SK-N-SH treated with all-trans-retinoic acid at 6 μM for 48 hours (cell line): ENCODE measurements at regions not wholly inside any gene's neighbourhood (a gene's known extent, or its start where the extent isn't known, plus 50 kb on each side); places are given as distances from the start of the nearest gene placed in this dataset.

ENCODE experiments used
- ATAC-seq: fragments of 200-7000 bp; cut with Tn5 transposase; 3 replicates; pipeline ENCODE4 v1.9.1; 2020; ENCODE audit warnings: mild to moderate bottlenecking, moderate library complexity
- ARNTL ChIP-seq: fragments of 450-650 bp; formaldehyde crosslinking; IDR thresholded peaks from 2 replicates; pipeline ENCODE4 v1.5.0; 2020; ENCODE audit warnings: low read depth, mild to moderate bottlenecking, moderate library complexity, borderline replicate concordance
- BACH2 ChIP-seq: fragments of 250-450 bp; sonication (Bioruptor Pico); IDR thresholded peaks from 2 replicates; pipeline ENCODE4 v1.9.0; 2021; ENCODE audit warnings: mild to moderate bottlenecking, borderline replicate concordance
- CREB5 ChIP-seq: fragments of 250-450 bp; sonication (Bioruptor Pico); IDR thresholded peaks from 2 replicates; pipeline ENCODE4 v1.5.1; 2020; ENCODE audit warnings: low read depth, mild to moderate bottlenecking, moderate library complexity
- CSDC2 ChIP-seq: fragments of 250-450 bp; sonication (Bioruptor Pico); IDR thresholded peaks from 2 replicates; pipeline ENCODE4 v1.5.0; 2020; ENCODE audit warnings: mild to moderate bottlenecking, moderate library complexity
- CSRNP3 ChIP-seq: fragments of 250-450 bp; sonication (Bioruptor Pico); IDR thresholded peaks from 2 replicates; pipeline ENCODE4 v1.5.1; 2021; ENCODE audit warnings: mild to moderate bottlenecking, moderate library complexity
- ESRRG ChIP-seq: fragments of 250-450 bp; sonication (Bioruptor Pico); IDR thresholded peaks from 2 replicates; pipeline ENCODE4 v1.6.1; 2021; ENCODE audit warnings: mild to moderate bottlenecking
- GLIS3 ChIP-seq: fragments of 250-450 bp; sonication (Bioruptor Pico); IDR thresholded peaks from 2 replicates; pipeline ENCODE4 v1.5.0; 2020; ENCODE audit warnings: mild to moderate bottlenecking, moderate library complexity
- ISL1 ChIP-seq: fragments of 250-450 bp; sonication (Bioruptor Pico); IDR thresholded peaks from 2 replicates; pipeline ENCODE4 v2.1.2; 2022; ENCODE audit warnings: mild to moderate bottlenecking, moderate library complexity
- OSR1 ChIP-seq: fragments of 250-450 bp; sonication (Bioruptor Pico); IDR thresholded peaks from 2 replicates; pipeline ENCODE4 v1.8.0; 2022; ENCODE audit warnings: moderate library complexity, mild to moderate bottlenecking, inconsistent platforms
- PATZ1 ChIP-seq: fragments of 250-450 bp; sonication (Bioruptor Pico); IDR thresholded peaks from 2 replicates; pipeline ENCODE4 v1.8.0; 2020; ENCODE audit warnings: mild to moderate bottlenecking, moderate library complexity, borderline replicate concordance
- POU6F1 ChIP-seq: fragments of 250-450 bp; sonication (Bioruptor Pico); IDR thresholded peaks from 2 replicates; pipeline ENCODE4 v1.8.0; 2021; ENCODE audit warnings: low read depth, mild to moderate bottlenecking, moderate library complexity, borderline replicate concordance
- PPARA ChIP-seq: fragments of 250-450 bp; sonication (Bioruptor Pico); IDR thresholded peaks from 2 replicates; pipeline ENCODE4 v1.5.0; 2020; ENCODE audit warnings: mild to moderate bottlenecking, borderline replicate concordance
- RARB ChIP-seq: fragments of 250-450 bp; sonication (Bioruptor Pico); IDR thresholded peaks from 2 replicates; pipeline ENCODE4 v1.8.0; 2021; ENCODE audit warnings: mild to moderate bottlenecking, moderate library complexity
- SNAI2 ChIP-seq: fragments of 250-450 bp; sonication (Bioruptor Pico); IDR thresholded peaks from 2 replicates; pipeline ENCODE4 v1.5.0; 2020; ENCODE audit warnings: mild to moderate bottlenecking, moderate library complexity
- TSHZ2 ChIP-seq: fragments of 250-450 bp; sonication (Bioruptor Pico); IDR thresholded peaks from 2 replicates; pipeline ENCODE4 v1.5.0; 2020; ENCODE audit warnings: mild to moderate bottlenecking, moderate library complexity
- ZC3H10 ChIP-seq: fragments of 250-450 bp; sonication (Bioruptor Pico); IDR thresholded peaks from 2 replicates; pipeline ENCODE4 v1.5.1; 2021; ENCODE audit warnings: mild to moderate bottlenecking, moderate library complexity
- ZFP3 ChIP-seq: fragments of 250-450 bp; sonication (Bioruptor Pico); IDR thresholded peaks from 2 replicates; pipeline ENCODE4 v1.5.0; 2020; ENCODE audit warnings: mild to moderate bottlenecking, moderate library complexity
- ZFP30 ChIP-seq: fragments of 450-650 bp; formaldehyde crosslinking; IDR thresholded peaks from 2 replicates; pipeline ENCODE4 v1.5.0; 2022; ENCODE audit warnings: mild to moderate bottlenecking, moderate library complexity
- ZNF565 ChIP-seq: fragments of 450-650 bp; formaldehyde crosslinking; conservative IDR thresholded peaks from 2 replicates; pipeline ENCODE4 v1.5.0; 2020; ENCODE audit warnings: low read depth, mild to moderate bottlenecking, moderate library complexity
- ZNF70 ChIP-seq: fragments of 450-650 bp; formaldehyde crosslinking; IDR thresholded peaks from 2 replicates; pipeline ENCODE4 v1.5.0; 2020; ENCODE audit warnings: mild to moderate bottlenecking, moderate library complexity
- ZNF8 ChIP-seq: fragments of 450-650 bp; formaldehyde crosslinking; IDR thresholded peaks from 2 replicates; pipeline ENCODE4 v1.5.0; 2020; ENCODE audit warnings: mild to moderate bottlenecking, moderate library complexity

- ATAC-seq = no peak
- no peak for TF ChIP-seq ARNTL
- TF ChIP-seq ZC3H10 (CRISPR knock-in tag) = no peak
Observed at GRCh38 chrX:17206584-17206983, 168.4 kb upstream of the NHS start.

- TF ChIP-seq ZC3H10 (CRISPR knock-in tag) = no peak
- no peak for TF ChIP-seq CSRNP3 (CRISPR knock-in tag)
- TF ChIP-seq ZFP3 (CRISPR knock-in tag) = no peak
- no peak for TF ChIP-seq GLIS3 (CRISPR knock-in tag)
- TF ChIP-seq PPARA = no peak
- no peak for TF ChIP-seq POU6F1
- TF ChIP-seq BACH2 (CRISPR knock-in tag) = no peak
- TF ChIP-seq TSHZ2 (CRISPR knock-in tag) = no peak
- ATAC-seq = no peak
Observed at GRCh38 chrX:17214962-17215361, 160.0 kb upstream of the NHS start.

- no peak for TF ChIP-seq ZFP3 (CRISPR knock-in tag)
- TF ChIP-seq CSDC2 (CRISPR knock-in tag) = no peak
- no peak for TF ChIP-seq CSRNP3 (CRISPR knock-in tag)
- TF ChIP-seq ZFP30 = no peak
- ATAC-seq = no peak
Observed at GRCh38 chrX:17226736-17227135, 148.3 kb upstream of the NHS start.

- TF ChIP-seq ISL1 (CRISPR knock-in tag) (no peak), CSDC2 (CRISPR knock-in tag) (no peak), PPARA (no peak), ESRRG (CRISPR knock-in tag) (no peak), RARB (CRISPR knock-in tag) (no peak), ZNF8 (CRISPR knock-in tag) (no peak), ZNF70 (no peak), BACH2 (CRISPR knock-in tag) (no peak), OSR1 (CRISPR knock-in tag) (no peak), ZFP30 (no peak), ZC3H10 (CRISPR knock-in tag) (no peak), ZFP3 (CRISPR knock-in tag) (no peak), TSHZ2 (CRISPR knock-in tag) (no peak)
- no peak for ATAC-seq
Observed at GRCh38 chrX:17237146-17237545, 137.9 kb upstream of the NHS start.

GRCh38 chrX:17242470-17242869, 132.5 kb upstream of the NHS start:
- no peak for TF ChIP-seq ZNF565 (CRISPR knock-in tag)
- TF ChIP-seq ZFP3 (CRISPR knock-in tag) = no peak
- TF ChIP-seq PATZ1 (CRISPR knock-in tag) = no peak
- TF ChIP-seq PPARA = no peak
- TF ChIP-seq ZNF70 = no peak
- no peak for TF ChIP-seq BACH2 (CRISPR knock-in tag)
- no peak for TF ChIP-seq ARNTL
- TF ChIP-seq GLIS3 (CRISPR knock-in tag) = no peak
- no peak for TF ChIP-seq SNAI2 (CRISPR knock-in tag)
- TF ChIP-seq CREB5 (CRISPR knock-in tag) = no peak
- no peak for TF ChIP-seq OSR1 (CRISPR knock-in tag)
- TF ChIP-seq ZC3H10 (CRISPR knock-in tag) = no peak
- peak; percentile 88 for ATAC-seq
